GM11168 (cell line): ENCODE measurements at regions not wholly inside any gene's neighbourhood (a gene's known extent, or its start where the extent isn't known, plus 50 kb on each side); places are given as distances from the start of the nearest gene placed in this dataset.

Source experiments
- in situ Hi-C: fragments of 300-500 bp; cut with MboI; formaldehyde crosslinking; loops from one replicate; pipeline ENCODE4 v1.12.0; 2022; ENCODE audit warnings: low sequenced_read_pairs; ENCODE audit not compliant: unreplicated experiment

- in situ Hi-C loops, result no loop called here
Measured at GRCh38 chr10:4546931-4547330, 279.1 kb upstream of the AKR1E2 start.

- in situ Hi-C loops, result no loop called here
Measured at GRCh38 chr10:4546500-4546899, 279.5 kb upstream of the AKR1E2 start.

- in situ Hi-C loops, result no loop called here
Measured at GRCh38 chr10:4545062-4545461, 280.9 kb upstream of the AKR1E2 start.

- in situ Hi-C loops, result no loop called here
Measured at GRCh38 chr10:4543938-4544533, 282.0 kb upstream of the AKR1E2 start.

GRCh38 chr10:4541292-4541691, 284.7 kb upstream of the AKR1E2 start:
- in situ Hi-C loops, result no loop called here

GRCh38 chr10:4538016-4538415, 288.0 kb upstream of the AKR1E2 start:
- in situ Hi-C loops, result no loop called here

- in situ Hi-C loops, result no loop called here
Measured at GRCh38 chr10:4535521-4535920, 290.5 kb upstream of the AKR1E2 start.

- in situ Hi-C loops, result no loop called here
Measured at GRCh38 chr10:4533621-4534020, 292.4 kb upstream of the AKR1E2 start.

- in situ Hi-C loops, result no loop called here
Measured at GRCh38 chr10:4532976-4533375, 293.0 kb upstream of the AKR1E2 start.

- in situ Hi-C loops, result no loop called here
Measured at GRCh38 chr10:4532467-4532866, 293.5 kb upstream of the AKR1E2 start.

GRCh38 chr10:4532011-4532410, 294.0 kb upstream of the AKR1E2 start:
- in situ Hi-C loops, result no loop called here

- in situ Hi-C loops, result no loop called here
Measured at GRCh38 chr10:4529266-4529665, 296.7 kb upstream of the AKR1E2 start.

- in situ Hi-C loops, result no loop called here
Measured at GRCh38 chr10:4527281-4527970, 298.6 kb upstream of the AKR1E2 start.

- in situ Hi-C loops, result no loop called here
Measured at GRCh38 chr10:4526311-4526731, 299.7 kb upstream of the AKR1E2 start.

GRCh38 chr10:4525103-4525502, 300.9 kb upstream of the AKR1E2 start:
- in situ Hi-C loops, result no loop called here

- in situ Hi-C loops, result no loop called here
Measured at GRCh38 chr10:4522296-4523000, 303.6 kb upstream of the AKR1E2 start.

- in situ Hi-C loops, result no loop called here
Measured at GRCh38 chr10:4519658-4520402, 306.2 kb upstream of the AKR1E2 start.

GRCh38 chr10:4517746-4518145, 308.3 kb upstream of the AKR1E2 start:
- in situ Hi-C loops, result no loop called here

GRCh38 chr10:4515721-4516120, 310.3 kb upstream of the AKR1E2 start:
- in situ Hi-C loops, result no loop called here

- in situ Hi-C loops, result no loop called here
Measured at GRCh38 chr10:4514445-4515108, 311.4 kb upstream of the AKR1E2 start.
